Fibroblast of the conjunctiva (primary cell): ENCODE measurements at regions not wholly inside any gene's neighbourhood (a gene's known extent, or its start where the extent isn't known, plus 50 kb on each side); places are given as distances from the start of the nearest gene placed in this dataset.

Experiments used
- DNase-seq: peaks from one replicate; pipeline ENCODE4 v3.0.0-alpha.2; 2010; ENCODE audit warnings: low read depth

DNA sequence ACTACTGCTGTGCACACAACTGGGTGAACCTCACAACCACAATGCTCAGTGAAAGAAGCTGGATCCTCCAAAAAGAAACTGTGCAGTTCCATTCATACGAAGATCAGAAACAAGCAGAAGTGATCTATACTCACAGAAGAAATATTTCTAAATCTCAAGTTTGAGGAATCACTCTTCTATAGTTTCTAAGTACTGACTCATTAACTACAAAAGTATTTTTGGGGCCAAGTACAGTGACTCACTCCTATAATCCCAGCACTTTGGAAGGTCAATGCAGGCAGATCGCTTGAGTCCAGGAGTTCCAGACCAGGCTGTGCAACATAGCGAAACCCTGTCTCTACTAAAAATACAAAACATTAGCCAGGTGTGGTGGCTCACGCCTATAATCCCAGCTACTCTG, 51.3 kb upstream of the RELL1 start:
- DNase-seq, result peak; percentile 36
